D721Med (cell line): ENCODE measurements at regions not wholly inside any gene's neighbourhood (a gene's known extent, or its start where the extent isn't known, plus 50 kb on each side); places are given as distances from the start of the nearest gene placed in this dataset.

Experiments
- DNase-seq: peaks from one replicate; pipeline ENCODE4 v3.0.0; 2011; ENCODE audit warnings: low spot score; ENCODE audit not compliant: insufficient read length
- FAIRE-seq: peaks from 2 replicates; lab custom pipeline; 2011; peaks lifted over from hg19 to GRCh38; lab: Jason Lieb, UNC
- CTCF ChIP-seq: IDR thresholded peaks from 2 replicates; pipeline ENCODE4 v1.5.1; 2012; ENCODE audit warnings: mild to moderate bottlenecking, control low read depth; ENCODE audit not compliant: insufficient read depth; ENCODE audit errors: missing control alignments

GRCh38 chr10:90975096-90975495, 54.2 kb upstream of the ANKRD1 start:
- TF ChIP-seq CTCF, result no peak
- DNase-seq (no peak), FAIRE-seq (no peak)

GRCh38 chr10:90977162-90977854, 56.4 kb upstream of the ANKRD1 start:
- no peak for TF ChIP-seq CTCF
- FAIRE-seq (no peak), DNase-seq (no peak)

- no peak for TF ChIP-seq CTCF
- DNase-seq (no peak), FAIRE-seq (no peak)
Measured at GRCh38 chr10:90977855-90978486, 57.1 kb upstream of the ANKRD1 start.

GRCh38 chr10:90982406-90983008, 61.6 kb upstream of the ANKRD1 start:
- FAIRE-seq (no peak), DNase-seq (no peak)
- TF ChIP-seq CTCF, result no peak

- FAIRE-seq, result no peak
- TF ChIP-seq CTCF, result no peak
- no peak for DNase-seq
Measured at GRCh38 chr10:90983914-90984549, 63.1 kb upstream of the ANKRD1 start.

GRCh38 chr10:90984898-90985297, 64.0 kb upstream of the ANKRD1 start:
- no peak for FAIRE-seq
- TF ChIP-seq CTCF, result no peak
- DNase-seq, result no peak
